Upper lobe of left lung (tissue), 6 donors: ENCODE measurements at regions not wholly inside any gene's neighbourhood (a gene's known extent, or its start where the extent isn't known, plus 50 kb on each side); places are given as distances from the start of the nearest gene placed in this dataset.

Source experiments
- ATAC-seq, 2 donors: fragments of 200-7000 bp; cut with Tn5 transposase; one replicate each; pipeline ENCODE4 v1.9.1; 2022; ENCODE audit warnings: mild to moderate bottlenecking in 2 of 2, moderate library complexity in 2 of 2; ENCODE audit not compliant: low FRiP score in 2 of 2
- DNase-seq, 2 donors: peaks; one replicate each; pipeline ENCODE4 v3.0.0-alpha.2; 2019 to 2020
- H3K27ac ChIP-seq, 4 donors: fragments of 200-600 bp; sonication (generic); one replicate each; pipeline ENCODE4 v1.5.1; 2016 to 2019
- H3K27me3 ChIP-seq, 4 donors: fragments of 200-600 bp; sonication (generic); one replicate each; pipeline ENCODE4 v1.5.1; 2017 to 2019
- H3K36me3 ChIP-seq, 4 donors: fragments of 200-600 bp; sonication (generic); one replicate each; pipeline ENCODE4 v1.5.1; 2016 to 2019
- H3K4me1 ChIP-seq, 4 donors: fragments of 200-600 bp; sonication (generic); one replicate each; pipeline ENCODE4 v1.5.1; 2018 to 2019
- H3K4me3 ChIP-seq, 4 donors: fragments of 200-600 bp; sonication (generic); one replicate each; pipeline ENCODE4 v1.5.1; 2017 to 2019; ENCODE audit warnings: mild to moderate bottlenecking in 2 of 4, moderate library complexity in 1 of 4
- H3K9me3 ChIP-seq, 4 donors: fragments of 200-600 bp; sonication (generic); one replicate each; pipeline ENCODE4 v1.5.1; 2018 to 2019
- CTCF ChIP-seq, 6 experiments: fragments of 450-650 bp in 4 of 6; fragments of 200-600 bp in 2 of 6; sonication (generic) in 2 of 6; IDR thresholded peaks; one replicate each; pipeline ENCODE4 v1.5.1; 2016 to 2019; ENCODE audit warnings: antibody characterized with exemption in 6 of 6
- EP300 ChIP-seq, 4 donors: sonication (generic); formaldehyde crosslinking; IDR thresholded peaks; one replicate each; pipeline ENCODE4 v1.5.1; 2017; ENCODE audit warnings: antibody characterized with exemption in 4 of 4, control low read depth in 2 of 4
- POLR2A ChIP-seq, 4 donors: fragments of 450-650 bp; IDR thresholded peaks; one replicate each; pipeline ENCODE4 v1.5.1; 2016 to 2017; ENCODE audit warnings: antibody characterized with exemption in 4 of 4, mild to moderate bottlenecking in 2 of 4
- POLR2AphosphoS5 ChIP-seq, 2 donors: sonication (generic); formaldehyde crosslinking; IDR thresholded peaks; one replicate each; pipeline ENCODE4 v1.5.1; 2017; ENCODE audit warnings: antibody characterized with exemption in 2 of 2
- WGBS, 2 donors: methylation state at CpG; one replicate each; pipeline ENCODE4 v1.1.5; 2017 to 2018; 5-methylcytosine and 5-hydroxymethylcytosine counted together
- donor health status: DM: no; HTN: no; CAD: no; lungs with moderate emphysema.
- donor health status: DM: no; HTN: yes; CAD: no; lungs with severe emphysema.

- Histone ChIP-seq H3K4me1 (no peaks in the 10 kb centered on the region), H3K27me3 (no peaks in the 10 kb centered on the region), H3K4me3 (no peak overlapping the region), H3K36me3 (no peaks in the 10 kb centered on the region), H3K27ac (no peak overlapping the region), H3K9me3 (no peaks in the 10 kb centered on the region)
- 13 to 18% methylated on average over 4 of the region's 4 CpGs for WGBS, 2 donors
- ATAC-seq = peak; percentile 83 to 88
- peak; percentile 26 to 71 (median 44) for TF ChIP-seq CTCF (IDR thresholded peaks at IDR 0.05)
- no peak for TF ChIP-seq POLR2A (IDR thresholded peaks at IDR 0.05)
- DNase-seq = peak in 1 of 2 donors; percentile 59
These were observed 889.1 kb upstream of the GCFC2 start for GRCh38 chr2:76599732-76600368.

GRCh38 chr2:76584474-76584873 lies 873.8 kb upstream of the GCFC2 start:
- Histone ChIP-seq H3K9me3 (no peaks in the 10 kb centered on the region), H3K36me3 (no peaks in the 10 kb centered on the region), H3K4me1 (no peaks in the 10 kb centered on the region), H3K27me3 (no peaks in the 10 kb centered on the region), H3K4me3 (no peak overlapping the region), H3K27ac (no peak overlapping the region)
- 62 to 79% methylated on average over 3 of the region's 3 CpGs for WGBS, 2 donors
- TF ChIP-seq POLR2AphosphoS5 (IDR thresholded peaks at IDR 0.05) (no peak), EP300 (IDR thresholded peaks at IDR 0.05) (no peak), POLR2A (IDR thresholded peaks at IDR 0.05) (no peak), CTCF (IDR thresholded peaks at IDR 0.05) (no peak)
- no peak for ATAC-seq
- no peak for DNase-seq

- Histone ChIP-seq H3K27ac (no peak overlapping the region), H3K9me3 (no peaks in the 10 kb centered on the region), H3K4me3 (no peak overlapping the region), H3K27me3 (no peaks in the 10 kb centered on the region), H3K4me1 (no peaks in the 10 kb centered on the region), H3K36me3 (no peaks in the 10 kb centered on the region)
- WGBS, 2 donors = 78 to 86% methylated on average over 3 of the region's 3 CpGs
- TF ChIP-seq POLR2AphosphoS5 (IDR thresholded peaks at IDR 0.05) (no peak), EP300 (IDR thresholded peaks at IDR 0.05) (no peak), POLR2A (IDR thresholded peaks at IDR 0.05) (no peak), CTCF (IDR thresholded peaks at IDR 0.05) (no peak)
- no peak for ATAC-seq
- no peak for DNase-seq
These were observed 869.2 kb upstream of the GCFC2 start for GRCh38 chr2:76579911-76580310.

- no peaks in the 10 kb centered on the region for H3K9me3 ChIP-seq
- WGBS, 2 donors = 79% methylated on average over 2 of the region's 2 CpGs
- no peaks in the 10 kb centered on the region for H3K36me3 ChIP-seq
- no peaks in the 10 kb centered on the region for H3K4me1 ChIP-seq
- no peak overlapping the region for H3K4me3 ChIP-seq
- ATAC-seq = no peak
- H3K27ac ChIP-seq = no peak overlapping the region
- TF ChIP-seq POLR2AphosphoS5 (IDR thresholded peaks at IDR 0.05) = no peak
- no peak for TF ChIP-seq POLR2A (IDR thresholded peaks at IDR 0.05)
- TF ChIP-seq EP300 (IDR thresholded peaks at IDR 0.05) = no peak
- TF ChIP-seq CTCF (IDR thresholded peaks at IDR 0.05) = no peak
- H3K27me3 ChIP-seq = no peaks in the 10 kb centered on the region
- no peak for DNase-seq
These were observed 862.3 kb upstream of the GCFC2 start for GRCh38 chr2:76572981-76573380.

GRCh38 chr2:76569819-76570218 lies 859.1 kb upstream of the GCFC2 start:
- TF ChIP-seq CTCF (IDR thresholded peaks at IDR 0.05) (no peak), EP300 (IDR thresholded peaks at IDR 0.05) (no peak), POLR2A (IDR thresholded peaks at IDR 0.05) (no peak), POLR2AphosphoS5 (IDR thresholded peaks at IDR 0.05) (no peak)
- 61 to 62% methylated on average over 6 of the region's 6 CpGs for WGBS, 2 donors
- DNase-seq = no peak
- Histone ChIP-seq H3K27me3 (no peaks in the 10 kb centered on the region), H3K4me3 (no peak overlapping the region), H3K4me1 (no peaks in the 10 kb centered on the region), H3K9me3 (no peaks in the 10 kb centered on the region), H3K36me3 (no peaks in the 10 kb centered on the region), H3K27ac (no peak overlapping the region)
- no peak for ATAC-seq
